ENCODE measurements at regions not wholly inside any gene's neighbourhood (a gene's known extent, or its start where the extent isn't known, plus 50 kb on each side); places are given as distances from the start of the nearest gene placed in this dataset.

DNA sequence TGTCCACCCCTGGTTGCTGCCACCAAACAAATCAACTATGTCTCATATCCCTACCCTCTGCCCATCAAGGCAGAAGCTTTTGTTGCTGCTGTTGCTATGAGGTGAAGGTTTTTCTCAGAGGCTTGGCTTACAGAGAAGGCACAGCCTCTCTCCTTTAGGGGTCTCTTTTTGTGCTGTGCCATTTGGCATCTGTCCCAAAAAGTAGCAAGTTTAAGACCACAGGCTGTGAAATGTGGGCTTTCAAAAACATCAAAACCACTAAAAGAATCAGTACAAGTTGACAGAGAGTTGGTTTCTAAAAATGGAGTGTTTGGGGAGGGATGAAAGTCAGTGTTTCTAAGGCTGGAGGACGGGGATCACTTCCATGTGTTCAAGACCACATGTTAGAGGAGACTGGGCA, 634.9 kb downstream of the BCOR start:
- no peak overlapping the region for H3K9ac ChIP-seq (ENCODE audit: insufficient read length, low read depth)
- no peaks in the 10 kb centered on the region for H3K9me3 ChIP-seq (ENCODE audit: insufficient read depth, low read length)
- DNase-seq (ENCODE audit: low read depth, low spot score) = no peak
- no peaks in the 10 kb centered on the region for H3K4me1 ChIP-seq (ENCODE audit: insufficient read depth, insufficient read length)
- H3K36me3 ChIP-seq (ENCODE audit: insufficient read depth, insufficient read length, low read length) = no peaks in the 10 kb centered on the region
- no peak overlapping the region for H3K4me3 ChIP-seq (ENCODE audit: insufficient read length, low read depth)
- TF ChIP-seq YY1 (IDR thresholded peaks at IDR 0.05; ENCODE audit: insufficient read depth, insufficient read length) = no peak
- no peaks in the 10 kb centered on the region for H3K27me3 ChIP-seq (ENCODE audit: insufficient read depth, insufficient read length)

GRCh38 chrX:39464253-39464652, 633.5 kb downstream of the BCOR start:
- Histone ChIP-seq H3K36me3 (ENCODE audit: insufficient read depth, insufficient read length, low read length) (no peaks in the 10 kb centered on the region), H3K4me3 (ENCODE audit: insufficient read length, low read depth) (no peak overlapping the region), H3K27me3 (ENCODE audit: insufficient read depth, insufficient read length) (no peaks in the 10 kb centered on the region), H3K9ac (ENCODE audit: insufficient read length, low read depth) (no peak overlapping the region), H3K9me3 (ENCODE audit: insufficient read depth, low read length) (no peaks in the 10 kb centered on the region), H3K4me1 (ENCODE audit: insufficient read depth, insufficient read length) (no peaks in the 10 kb centered on the region)
- DNase-seq (ENCODE audit: low read depth, low spot score) = no peak
- TF ChIP-seq ZNF274 (IDR thresholded peaks at IDR 0.05; ENCODE audit: low read depth, low read length) (no peak), SUZ12 (IDR thresholded peaks at IDR 0.05; ENCODE audit: extremely low read depth, insufficient read depth, insufficient read length) (no peak), YY1 (IDR thresholded peaks at IDR 0.05; ENCODE audit: insufficient read depth, insufficient read length) (no peak)

DNA sequence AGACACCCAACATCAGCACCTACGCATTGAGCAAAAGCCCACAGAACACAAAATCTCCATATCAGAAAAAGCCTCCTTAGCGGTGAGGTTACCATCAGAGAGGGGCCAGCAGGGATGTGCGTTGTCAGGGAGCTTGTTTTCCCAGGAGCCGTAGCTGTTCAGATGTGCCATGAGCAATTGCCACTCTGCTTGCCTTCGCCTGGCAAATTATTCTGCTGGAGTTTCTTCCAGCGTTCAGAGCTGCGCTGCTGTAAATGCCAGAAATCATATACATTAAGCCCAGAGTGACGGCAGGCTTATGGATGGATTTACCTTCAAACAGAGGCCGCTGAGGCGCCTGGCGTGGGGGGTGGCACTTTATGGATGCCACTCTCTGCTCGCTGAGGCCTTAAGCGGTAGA, 632.3 kb downstream of the BCOR start:
- no peak for DNase-seq (ENCODE audit: low read depth, low spot score)
- Histone ChIP-seq H3K9me3 (ENCODE audit: insufficient read depth, low read length) (no peaks in the 10 kb centered on the region), H3K4me3 (ENCODE audit: insufficient read length, low read depth) (no peak overlapping the region), H3K27me3 (ENCODE audit: insufficient read depth, insufficient read length) (no peaks in the 10 kb centered on the region), H3K9ac (ENCODE audit: insufficient read length, low read depth) (no peak overlapping the region), H3K36me3 (ENCODE audit: insufficient read depth, insufficient read length, low read length) (no peaks in the 10 kb centered on the region), H3K4me1 (ENCODE audit: insufficient read depth, insufficient read length) (no peaks in the 10 kb centered on the region)
- TF ChIP-seq YY1 (IDR thresholded peaks at IDR 0.05; ENCODE audit: insufficient read depth, insufficient read length) (no peak), ZNF274 (IDR thresholded peaks at IDR 0.05; ENCODE audit: low read depth, low read length) (no peak), SUZ12 (IDR thresholded peaks at IDR 0.05; ENCODE audit: extremely low read depth, insufficient read depth, insufficient read length) (no peak)

- no peak for TF ChIP-seq ZNF274 (IDR thresholded peaks at IDR 0.05; ENCODE audit: low read depth, low read length)
- TF ChIP-seq SUZ12 (IDR thresholded peaks at IDR 0.05; ENCODE audit: extremely low read depth, insufficient read depth, insufficient read length) = no peak
- TF ChIP-seq YY1 (IDR thresholded peaks at IDR 0.05; ENCODE audit: insufficient read depth, insufficient read length) = no peak
These were observed 631.9 kb downstream of the BCOR start for GRCh38 chrX:39465906-39466305.

GRCh38 chrX:39469126-39469525, 628.6 kb downstream of the BCOR start:
- H3K9ac ChIP-seq (ENCODE audit: insufficient read length, low read depth) = no peak overlapping the region
- H3K4me1 ChIP-seq (ENCODE audit: insufficient read depth, insufficient read length) = no peaks in the 10 kb centered on the region
- TF ChIP-seq ZNF274 (IDR thresholded peaks at IDR 0.05; ENCODE audit: low read depth, low read length) (no peak), SUZ12 (IDR thresholded peaks at IDR 0.05; ENCODE audit: extremely low read depth, insufficient read depth, insufficient read length) (no peak), YY1 (IDR thresholded peaks at IDR 0.05; ENCODE audit: insufficient read depth, insufficient read length) (no peak)
- DNase-seq (ENCODE audit: low read depth, low spot score) = no peak
- H3K36me3 ChIP-seq (ENCODE audit: insufficient read depth, insufficient read length, low read length) = no peaks in the 10 kb centered on the region
- no peaks in the 10 kb centered on the region for H3K9me3 ChIP-seq (ENCODE audit: insufficient read depth, low read length)
- no peak overlapping the region for H3K4me3 ChIP-seq (ENCODE audit: insufficient read length, low read depth)
- H3K27me3 ChIP-seq (ENCODE audit: insufficient read depth, insufficient read length) = no peaks in the 10 kb centered on the region

More at GRCh38 chrX:39465906-39466305, 631.9 kb downstream of the BCOR start:
- no peaks in the 10 kb centered on the region for H3K9me3 ChIP-seq (ENCODE audit: insufficient read depth, low read length)
- H3K4me1 ChIP-seq (ENCODE audit: insufficient read depth, insufficient read length) = no peaks in the 10 kb centered on the region
- no peak overlapping the region for H3K9ac ChIP-seq (ENCODE audit: insufficient read length, low read depth)
- no peaks in the 10 kb centered on the region for H3K27me3 ChIP-seq (ENCODE audit: insufficient read depth, insufficient read length)
- no peak for DNase-seq (ENCODE audit: low read depth, low spot score)
- no peaks in the 10 kb centered on the region for H3K36me3 ChIP-seq (ENCODE audit: insufficient read depth, insufficient read length, low read length)
- no peak overlapping the region for H3K4me3 ChIP-seq (ENCODE audit: insufficient read length, low read depth)

DNA sequence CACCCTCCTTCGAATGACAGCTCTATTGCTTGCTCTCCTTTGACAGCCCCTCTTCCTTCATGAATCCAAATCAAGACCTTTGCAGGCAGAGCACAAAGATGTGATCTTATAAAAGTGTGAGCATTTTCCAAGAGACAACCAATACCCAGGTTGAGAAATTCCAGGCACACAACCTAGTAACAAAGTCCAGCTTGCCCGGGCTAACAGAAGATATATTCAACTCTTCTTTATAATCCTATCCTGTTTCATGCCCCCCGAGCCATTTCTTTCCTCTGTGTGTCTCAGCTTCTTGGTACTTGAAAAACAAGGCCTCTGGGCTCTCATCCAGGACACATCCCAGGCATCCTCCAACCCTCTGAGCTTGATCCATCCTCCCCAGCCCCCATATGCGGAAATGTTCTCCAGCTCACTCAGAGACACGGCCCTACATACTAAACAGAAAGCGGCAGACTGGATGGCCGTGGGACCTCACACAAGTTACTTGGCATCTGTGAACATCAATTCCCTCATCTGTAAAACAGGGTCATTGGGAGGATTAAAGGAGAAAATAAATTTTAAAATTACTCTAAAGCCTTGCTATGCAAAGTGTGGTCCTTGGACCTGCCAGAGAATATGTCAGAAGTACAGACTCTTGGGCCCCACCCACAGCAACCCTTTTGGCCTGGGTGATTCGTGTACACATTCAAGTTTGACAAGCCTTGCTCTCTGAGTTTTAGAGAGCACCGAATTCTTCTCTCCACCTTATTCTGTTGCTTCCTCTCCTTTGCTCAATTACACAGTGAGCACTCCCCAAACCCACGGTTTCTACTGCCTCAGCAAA, 627.0 kb downstream of the BCOR start:
- Histone ChIP-seq H3K9me3 (ENCODE audit: insufficient read depth, low read length) (no peaks in the 10 kb centered on the region), H3K36me3 (ENCODE audit: insufficient read depth, insufficient read length, low read length) (no peaks in the 10 kb centered on the region), H3K4me1 (ENCODE audit: insufficient read depth, insufficient read length) (no peaks in the 10 kb centered on the region), H3K27me3 (ENCODE audit: insufficient read depth, insufficient read length) (no peaks in the 10 kb centered on the region), H3K9ac (ENCODE audit: insufficient read length, low read depth) (no peak overlapping the region), H3K4me3 (ENCODE audit: insufficient read length, low read depth) (no peak overlapping the region)
- TF ChIP-seq YY1 (IDR thresholded peaks at IDR 0.05; ENCODE audit: insufficient read depth, insufficient read length) (no peak), ZNF274 (IDR thresholded peaks at IDR 0.05; ENCODE audit: low read depth, low read length) (no peak), SUZ12 (IDR thresholded peaks at IDR 0.05; ENCODE audit: extremely low read depth, insufficient read depth, insufficient read length) (no peak)
- DNase-seq (ENCODE audit: low read depth, low spot score) = no peak

DNA sequence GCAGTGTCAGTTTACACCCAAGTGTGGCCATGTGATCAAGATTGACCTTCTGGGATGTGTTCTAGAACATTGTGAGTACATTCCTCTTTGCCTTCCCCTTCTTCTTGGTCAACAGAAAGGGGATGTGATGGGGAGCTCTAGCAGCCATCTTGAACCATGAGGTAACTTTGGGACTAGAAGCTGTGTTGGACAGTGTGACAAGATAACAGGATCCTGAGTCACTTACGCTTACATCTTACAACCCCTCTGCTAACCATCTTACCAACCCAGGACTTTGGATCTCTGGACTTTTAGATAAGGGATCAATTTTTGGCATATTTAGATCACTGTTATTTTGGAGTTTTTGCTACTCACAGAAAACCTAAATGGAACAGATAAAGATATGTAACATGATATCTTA, 625.6 kb downstream of the BCOR start:
- Histone ChIP-seq H3K4me3 (ENCODE audit: insufficient read length, low read depth) (no peak overlapping the region), H3K9me3 (ENCODE audit: insufficient read depth, low read length) (no peaks in the 10 kb centered on the region), H3K9ac (ENCODE audit: insufficient read length, low read depth) (no peak overlapping the region), H3K4me1 (ENCODE audit: insufficient read depth, insufficient read length) (no peaks in the 10 kb centered on the region), H3K27me3 (ENCODE audit: insufficient read depth, insufficient read length) (no peaks in the 10 kb centered on the region), H3K36me3 (ENCODE audit: insufficient read depth, insufficient read length, low read length) (no peaks in the 10 kb centered on the region)
- TF ChIP-seq YY1 (IDR thresholded peaks at IDR 0.05; ENCODE audit: insufficient read depth, insufficient read length) (no peak), SUZ12 (IDR thresholded peaks at IDR 0.05; ENCODE audit: extremely low read depth, insufficient read depth, insufficient read length) (no peak), ZNF274 (IDR thresholded peaks at IDR 0.05; ENCODE audit: low read depth, low read length) (no peak)
- no peak for DNase-seq (ENCODE audit: low read depth, low spot score)

All from NT2/D1 (cell line).